Stimulated activated CD8-positive, alpha-beta memory T cell treated with anti-CD3 and anti-CD28 coated beads, Interleukin-7, amount 100 ng/mL, for 48 hours (primary cell): ENCODE measurements at regions not wholly inside any gene's neighbourhood (a gene's known extent, or its start where the extent isn't known, plus 50 kb on each side); places are given as distances from the start of the nearest gene placed in this dataset.
A peak's percentile ranks its signal among the peaks of the same experiment; 100 is the strongest.
"Not testable (repeated sequence)": the region's sequence is repeated elsewhere in the genome, so short reads cannot be mapped to it uniquely, and the experiment has no call there.

ENCODE experiments used
- DNase-seq, 2 donors: peaks; one replicate each; pipeline ENCODE4 v3.0.0-alpha.2; 2020; ENCODE audit warnings: low read depth in 1 of 2; ENCODE audit errors: extremely low read depth in 1 of 2

DNA sequence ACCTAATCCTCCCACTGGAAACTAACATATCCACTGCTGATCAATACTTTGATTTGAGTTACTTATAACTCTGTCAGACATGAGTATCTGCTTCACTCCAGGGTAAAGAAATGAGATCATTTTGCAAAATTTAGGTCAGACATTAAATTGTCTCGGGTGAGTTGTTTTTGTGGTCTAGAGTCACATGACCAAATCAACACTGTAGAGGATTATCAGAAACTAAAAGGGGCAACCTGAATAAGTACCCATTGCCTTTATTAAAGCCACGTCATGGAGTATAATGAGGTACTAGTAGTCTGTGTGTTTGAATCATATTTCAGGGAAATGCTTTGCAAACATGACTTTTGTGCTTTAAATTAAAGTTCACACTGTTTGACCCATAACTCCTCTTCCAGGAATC is 107.7 kb upstream of the ADO start:
- no peak for DNase-seq

- DNase-seq = no peak
Measured at GRCh38 chr10:62699148-62699547, 105.4 kb upstream of the ADO start.

GRCh38 chr10:62704121-62704520 is 100.4 kb upstream of the ADO start:
- DNase-seq = not testable (repeated sequence)

DNA sequence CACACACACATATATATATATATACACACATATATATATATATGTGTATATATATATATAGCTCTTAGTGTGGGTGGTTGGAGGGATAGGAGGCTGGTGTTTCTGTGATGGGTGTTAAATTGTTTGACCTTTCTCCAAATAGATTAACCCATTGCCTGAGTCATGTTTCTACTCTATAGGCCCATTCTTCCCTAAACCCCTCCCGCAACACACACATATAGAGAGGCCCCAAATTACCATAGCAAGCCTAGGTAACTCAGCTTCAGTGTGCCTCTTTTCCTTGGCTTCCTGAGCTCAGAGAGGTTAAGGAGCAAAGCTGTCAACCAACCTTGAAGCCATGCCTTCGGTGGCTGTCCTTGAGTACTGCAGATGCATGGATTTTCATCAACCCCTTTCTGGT is 98.7 kb upstream of the ADO start:
- DNase-seq = no peak

DNA sequence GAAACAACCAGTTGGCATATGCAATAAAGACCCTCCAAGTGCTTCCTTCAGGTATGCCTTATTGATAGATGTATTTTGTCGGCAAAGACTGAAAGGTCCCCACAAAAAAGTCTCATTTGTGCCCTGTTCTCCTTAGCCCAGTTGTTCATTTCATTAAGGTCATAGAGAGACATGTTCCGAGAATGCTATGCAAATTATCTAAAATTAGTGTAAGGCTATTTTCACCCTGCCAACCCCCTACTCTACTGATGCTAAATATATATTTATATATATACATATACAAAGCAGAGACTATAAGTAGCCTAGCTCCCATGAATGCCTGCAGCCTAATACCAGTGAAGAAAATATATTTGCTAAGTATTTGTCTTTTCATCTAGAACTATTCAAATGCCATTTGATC is 96.7 kb upstream of the ADO start:
- DNase-seq = no peak

DNA sequence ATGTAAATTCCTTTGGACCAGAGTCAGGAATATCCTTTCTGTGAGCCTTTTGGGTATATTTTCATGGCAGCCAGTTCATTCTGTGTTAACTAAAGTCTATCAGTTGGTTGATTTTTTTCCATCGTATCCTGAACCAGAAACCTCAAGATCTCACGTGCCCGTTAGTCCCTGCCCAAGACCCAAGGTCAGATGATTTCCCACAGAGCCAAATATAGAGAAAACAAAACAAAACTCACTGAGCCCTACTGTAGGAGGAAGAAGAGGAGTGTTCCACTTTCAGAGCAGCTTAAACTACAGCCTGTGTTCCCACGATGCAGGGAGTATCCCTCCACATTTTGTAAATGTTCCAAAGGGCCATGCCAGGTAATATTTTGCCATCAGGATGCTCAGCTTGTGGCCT is 96.0 kb upstream of the ADO start:
- no peak for DNase-seq

DNA sequence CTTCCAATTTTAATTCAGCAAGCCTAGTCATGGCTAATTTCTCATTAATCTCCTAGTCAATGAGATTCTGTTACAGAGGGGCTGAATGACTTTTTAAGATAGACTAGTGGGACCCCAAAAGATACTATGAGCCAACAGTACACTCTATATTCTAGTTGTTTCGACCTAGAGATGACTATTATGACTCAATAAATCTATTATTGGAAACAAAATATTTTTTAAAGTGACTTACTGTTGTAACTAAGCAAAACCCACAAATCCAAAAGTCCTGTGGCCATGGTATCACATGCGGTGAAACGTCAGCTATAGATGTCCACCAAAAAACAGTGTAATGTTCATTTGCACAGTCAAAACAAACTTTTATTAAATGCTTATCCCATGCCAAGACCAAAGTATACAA is 95.3 kb upstream of the ADO start:
- DNase-seq = no peak

GRCh38 chr10:62710182-62710581 is 94.3 kb upstream of the ADO start:
- DNase-seq = no peak

DNA sequence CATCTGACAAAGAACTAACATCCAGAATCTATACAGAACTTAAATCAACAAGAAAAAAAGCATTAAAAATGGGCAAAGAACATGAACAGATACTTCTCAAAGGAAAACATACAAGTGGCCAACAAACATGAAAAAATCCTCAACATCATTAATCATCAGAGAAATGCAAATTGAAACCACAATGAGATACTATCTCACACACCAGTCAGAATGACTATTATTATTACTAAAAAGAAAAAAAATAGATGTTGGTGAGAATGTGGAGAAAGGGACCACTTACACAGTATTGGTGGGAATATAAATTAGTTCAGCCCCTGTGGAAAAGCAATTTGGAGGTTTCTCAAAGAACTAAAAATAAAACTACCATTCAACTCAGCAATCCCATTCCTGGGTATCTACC is 89.1 kb upstream of the ADO start:
- DNase-seq = no peak

DNA sequence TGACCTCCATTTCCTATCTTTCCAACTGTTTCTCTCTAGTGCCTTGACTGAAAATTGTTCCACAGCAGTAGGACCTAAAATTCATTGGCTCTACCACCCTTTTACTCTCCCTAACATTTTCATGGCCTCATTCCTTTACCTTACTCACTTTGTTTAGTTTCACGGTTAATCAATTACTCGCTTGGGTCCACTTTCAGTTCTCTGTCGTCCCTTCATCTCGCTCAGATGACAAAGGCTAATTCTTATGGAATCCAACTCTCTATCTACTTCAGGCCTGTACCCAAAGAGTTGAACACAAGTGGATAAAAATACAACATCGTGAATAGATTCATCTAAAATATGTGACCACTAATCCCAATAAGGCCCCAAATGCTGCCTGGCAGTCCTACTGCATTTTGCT is 85.9 kb upstream of the ADO start:
- DNase-seq = no peak

- DNase-seq = no peak
Measured at GRCh38 chr10:62719061-62719460, 85.5 kb upstream of the ADO start.

- DNase-seq = no peak
Measured at GRCh38 chr10:62721687-62722086, 82.8 kb upstream of the ADO start.

- no peak for DNase-seq
Measured at GRCh38 chr10:62723375-62723774, 81.1 kb upstream of the ADO start.

DNA sequence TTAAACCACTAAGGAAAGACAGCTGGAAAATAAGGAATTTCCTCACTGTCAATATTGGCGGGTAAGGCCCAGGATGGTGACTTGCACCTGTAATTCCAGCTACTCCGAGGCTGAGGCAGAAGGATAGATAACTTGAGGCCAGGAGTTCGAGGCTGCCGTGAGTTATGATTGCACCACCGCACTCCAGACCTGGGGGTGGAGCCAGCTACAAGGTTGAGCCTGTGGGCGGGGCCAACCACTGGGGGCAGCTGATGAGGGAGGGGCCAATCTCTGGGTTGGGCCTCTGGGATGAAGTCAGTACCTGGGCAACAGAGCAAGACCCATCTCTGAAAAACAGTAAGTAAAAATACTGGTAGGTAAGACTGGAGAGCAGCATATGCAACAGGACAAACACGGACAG is 80.1 kb upstream of the ADO start:
- DNase-seq = no peak

GRCh38 chr10:62726142-62726541 is 78.4 kb upstream of the ADO start:
- DNase-seq = peak; percentile 47 to 80

DNA sequence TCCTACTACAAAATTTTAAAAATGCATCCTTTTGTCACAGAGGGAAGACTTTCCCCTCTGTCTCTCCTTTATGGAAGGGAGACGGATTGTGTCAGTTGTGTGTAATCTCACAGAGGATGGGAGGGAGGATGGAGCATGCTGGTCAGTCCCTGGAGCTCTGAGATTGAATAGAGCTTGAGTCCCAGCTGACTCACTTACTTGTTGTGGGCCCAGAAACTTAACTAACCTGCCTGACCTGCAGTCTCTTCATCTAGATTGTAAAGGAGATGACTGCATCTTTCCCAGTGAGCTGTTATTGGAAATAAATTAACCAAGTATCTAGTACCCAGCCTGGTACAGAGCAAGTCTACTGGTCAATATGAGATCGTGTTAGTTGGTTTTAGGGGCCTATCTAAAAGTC is 77.9 kb upstream of the ADO start:
- DNase-seq = no peak

DNA sequence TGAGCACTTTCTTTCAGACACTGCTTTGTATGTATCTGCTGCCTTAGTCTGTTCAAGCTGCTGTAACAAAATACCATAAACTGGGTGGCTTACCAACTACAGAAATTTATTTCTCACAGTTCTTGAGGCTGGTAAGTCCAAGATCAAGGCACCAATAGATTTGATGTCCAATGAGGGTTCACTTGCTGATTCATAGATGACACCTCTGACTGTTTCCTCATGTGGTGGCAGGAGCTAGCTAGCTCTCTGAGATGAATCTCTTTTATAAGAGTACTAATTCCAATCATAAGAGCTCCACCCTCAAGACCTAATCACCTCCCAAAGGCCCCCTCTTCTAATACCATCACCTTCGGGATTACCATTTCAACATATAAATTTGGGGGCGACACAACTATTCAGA is 76.6 kb upstream of the ADO start:
- DNase-seq = no peak

DNA sequence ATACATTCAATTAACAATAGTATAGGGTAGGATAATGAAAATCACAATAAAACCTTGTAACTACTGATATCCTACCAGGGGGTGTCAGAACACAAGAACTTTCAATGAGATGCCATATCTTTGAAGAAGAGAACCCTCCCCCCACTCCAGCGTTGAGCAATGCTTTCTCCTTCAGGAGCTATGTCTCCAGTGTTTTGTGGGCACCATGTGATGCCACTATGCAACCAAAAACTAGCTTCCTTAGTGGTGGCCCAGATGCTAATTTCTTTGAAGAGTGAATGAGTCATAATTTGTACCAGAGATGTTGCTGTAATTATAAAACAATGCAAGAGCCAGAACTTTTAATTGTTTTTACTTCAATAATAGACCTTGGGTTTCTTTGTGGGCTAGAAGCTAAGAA is 76.0 kb upstream of the ADO start:
- DNase-seq = no peak

DNA sequence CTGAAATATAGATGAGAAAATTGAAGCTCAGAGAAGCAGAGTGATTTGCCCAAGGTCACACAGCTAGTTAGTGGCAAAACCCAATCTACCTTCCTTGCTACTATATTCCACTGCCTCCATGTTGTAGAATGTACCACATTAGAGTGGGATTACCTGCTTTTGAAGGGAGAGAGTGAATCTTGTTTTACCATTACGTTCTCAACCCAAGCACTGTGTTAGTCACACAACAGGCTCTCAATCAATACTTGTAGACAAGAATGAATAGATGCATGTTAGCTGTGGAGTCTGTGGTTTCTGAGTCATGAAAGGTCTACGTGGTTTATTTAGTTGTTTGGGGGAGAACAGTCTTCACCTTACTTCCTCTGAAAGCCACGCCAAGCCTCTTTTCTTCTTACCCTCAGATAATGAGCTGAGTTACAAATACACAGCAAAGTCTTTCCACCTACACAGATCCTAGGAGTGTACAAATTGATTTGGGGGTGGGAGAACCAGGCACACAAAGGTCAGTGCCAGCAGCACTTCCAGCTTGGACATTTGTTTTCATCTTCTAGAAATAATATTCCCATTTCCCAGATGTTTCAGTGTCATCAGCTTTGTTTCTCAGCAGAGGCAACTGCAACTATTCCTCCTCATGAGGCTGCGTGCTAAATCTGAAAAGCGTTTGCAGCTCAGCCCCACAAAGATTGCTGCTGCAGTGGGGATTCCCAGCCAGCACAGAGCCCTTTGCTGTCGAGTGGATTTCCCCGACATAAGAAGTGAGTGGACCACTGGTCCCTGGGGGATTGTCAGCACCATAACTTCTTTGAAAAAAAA is 71.5 kb upstream of the ADO start:
- DNase-seq = peak; percentile 34 to 44

- no peak for DNase-seq
Measured at GRCh38 chr10:62733654-62734293, 70.7 kb upstream of the ADO start.

- no peak for DNase-seq
Measured at GRCh38 chr10:62734781-62735463, 69.6 kb upstream of the ADO start.
